GM18907 (cell line): ENCODE measurements at regions not wholly inside any gene's neighbourhood (a gene's known extent, or its start where the extent isn't known, plus 50 kb on each side); places are given as distances from the start of the nearest gene placed in this dataset.
"Not testable (repeated sequence)": the region's sequence is repeated elsewhere in the genome, so short reads cannot be mapped to it uniquely, and the experiment has no call there.

Experiments used
- ATAC-seq: cut with Tn5 transposase; IDR thresholded peaks from one replicate; pipeline ENCODE4 v1.9.1; 2021; ENCODE audit warnings: mild to moderate bottlenecking, moderate library complexity; ENCODE audit not compliant: unreplicated experiment

- no peak for ATAC-seq
These were observed 670.1 kb upstream of the TMEM132C start for GRCh38 chr12:127596891-127597290.

DNA sequence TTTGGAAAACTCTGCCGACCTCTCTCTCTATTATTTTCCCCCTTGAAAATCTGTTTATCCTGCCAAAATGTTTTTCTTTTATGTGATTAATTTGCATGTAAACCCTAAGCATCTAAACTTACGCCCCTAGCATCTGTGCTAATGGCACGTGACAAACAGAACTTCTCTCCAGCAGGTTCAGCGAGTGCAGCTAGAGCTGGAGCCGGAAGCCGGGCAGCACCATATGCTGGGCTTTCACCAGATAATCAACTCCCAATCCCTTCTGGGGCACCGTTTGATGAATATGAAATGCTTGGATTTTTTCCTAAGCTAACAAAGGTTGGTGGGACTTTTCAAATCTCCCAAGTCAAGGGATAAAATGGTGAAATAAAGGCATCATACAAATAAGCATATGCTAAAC lies 667.5 kb upstream of the TMEM132C start:
- no peak for ATAC-seq

- no peak for ATAC-seq
These were observed 666.8 kb upstream of the TMEM132C start for GRCh38 chr12:127600211-127600610.

- no peak for ATAC-seq
These were observed 660.4 kb upstream of the TMEM132C start for GRCh38 chr12:127606476-127607015.

- ATAC-seq = no peak
These were observed 659.7 kb upstream of the TMEM132C start for GRCh38 chr12:127607146-127607725.

DNA sequence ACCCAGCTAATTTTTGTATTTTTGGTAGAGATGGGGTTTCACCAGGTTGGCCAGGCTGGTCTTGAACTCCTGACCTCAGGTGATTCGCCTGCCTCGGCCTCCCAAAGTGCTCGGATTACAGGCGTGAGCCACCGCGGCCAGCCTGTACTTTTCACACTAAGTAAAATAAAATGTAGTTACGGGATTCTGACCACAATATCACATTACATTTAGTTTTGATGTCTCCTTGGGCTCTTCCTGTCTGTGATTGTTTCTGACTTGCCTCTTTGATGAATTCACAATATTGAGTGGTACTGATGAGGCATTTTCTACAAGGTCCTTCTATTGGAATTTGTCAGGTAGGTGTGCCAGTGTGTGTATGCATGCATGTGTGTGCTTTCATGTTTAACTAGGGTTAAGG lies 658.6 kb upstream of the TMEM132C start:
- ATAC-seq = not testable (repeated sequence)

DNA sequence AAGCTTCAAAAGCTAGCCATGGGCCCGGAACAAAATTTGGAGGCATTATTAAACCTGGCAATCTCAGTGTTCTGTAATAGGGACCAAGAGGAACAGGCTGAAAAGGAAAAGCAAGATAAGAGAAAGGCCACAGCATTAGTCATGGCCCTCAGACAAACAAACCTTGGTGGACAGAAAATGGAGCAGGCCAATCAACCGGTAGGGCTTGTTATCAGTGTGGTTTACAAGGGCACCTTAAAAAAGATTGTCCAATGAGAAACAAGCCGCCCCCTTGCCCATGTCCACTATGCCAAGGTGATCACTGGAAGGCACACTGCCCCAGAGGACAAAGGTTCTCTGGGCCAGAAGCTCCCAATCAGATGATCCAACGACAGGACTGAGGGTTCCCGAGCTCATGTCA lies 653.9 kb upstream of the TMEM132C start:
- no peak for ATAC-seq

GRCh38 chr12:127619869-127620734 lies 646.9 kb upstream of the TMEM132C start:
- no peak for ATAC-seq

GRCh38 chr12:127620735-127621355 lies 646.1 kb upstream of the TMEM132C start:
- no peak for ATAC-seq

DNA sequence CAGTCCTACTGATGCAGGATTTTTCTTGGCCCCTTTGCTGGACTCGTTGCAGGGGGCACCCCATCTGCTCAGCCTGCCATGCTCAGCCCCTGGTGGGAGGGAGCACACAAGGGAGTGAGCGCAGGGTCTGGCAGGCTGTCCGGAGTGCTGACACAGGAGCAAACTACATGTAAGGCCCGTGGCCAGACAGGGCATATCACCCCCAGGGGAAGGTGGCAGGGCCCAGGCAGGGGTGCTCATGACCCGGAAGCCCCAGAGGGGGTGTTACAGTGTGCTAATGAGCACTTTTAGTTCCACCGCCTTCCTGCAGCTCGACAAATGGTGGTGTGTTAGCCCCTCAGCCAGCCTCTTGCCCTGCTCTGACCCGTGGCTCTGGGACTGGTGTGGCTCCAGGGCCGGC lies 645.6 kb upstream of the TMEM132C start:
- no peak for ATAC-seq

- ATAC-seq = no peak
These were observed 643.6 kb upstream of the TMEM132C start for GRCh38 chr12:127623362-127623761.

- no peak for ATAC-seq
These were observed 641.7 kb upstream of the TMEM132C start for GRCh38 chr12:127625176-127625771.

GRCh38 chr12:127628645-127629044 lies 638.3 kb upstream of the TMEM132C start:
- ATAC-seq = no peak

GRCh38 chr12:127629066-127629820 lies 637.7 kb upstream of the TMEM132C start:
- no peak for ATAC-seq

GRCh38 chr12:127632461-127632860 lies 634.5 kb upstream of the TMEM132C start:
- ATAC-seq = no peak

DNA sequence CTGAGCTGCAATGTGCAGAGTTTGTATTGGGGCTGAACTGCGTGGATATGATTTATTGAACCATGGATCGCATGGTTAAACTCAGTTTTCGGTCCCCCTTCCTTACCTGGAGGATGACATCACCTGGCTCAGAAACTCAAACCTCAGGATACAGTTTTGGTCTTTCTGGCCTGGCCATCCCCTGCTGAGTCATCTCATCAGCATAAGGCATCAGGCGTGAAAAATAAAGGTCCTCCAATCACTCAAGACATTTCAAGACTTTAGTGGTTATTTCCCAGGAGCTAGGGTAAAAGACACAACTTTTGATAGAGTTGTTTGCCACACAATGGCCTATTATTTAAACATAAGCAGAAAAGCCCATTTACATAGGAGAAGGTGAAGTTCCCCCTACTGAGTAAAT lies 631.1 kb upstream of the TMEM132C start:
- no peak for ATAC-seq

DNA sequence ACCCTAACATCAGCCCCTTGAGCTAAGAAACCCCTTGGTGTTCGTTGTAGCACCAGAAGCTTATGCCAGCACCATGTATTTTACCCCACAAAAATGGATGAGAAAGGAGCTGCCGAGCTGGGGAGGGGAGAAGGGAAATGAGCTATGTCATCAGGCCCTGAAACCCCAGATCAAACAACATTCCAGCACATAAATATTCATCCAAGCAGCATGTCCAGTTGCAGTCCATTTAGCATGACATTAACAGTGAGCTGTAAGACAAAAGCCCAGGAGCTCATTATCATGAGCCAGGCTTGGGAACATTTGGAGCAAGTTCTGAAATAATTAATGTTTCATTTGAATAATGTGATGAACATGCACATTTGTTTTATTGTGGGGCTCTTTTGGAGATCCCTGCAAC lies 630.1 kb upstream of the TMEM132C start:
- ATAC-seq = no peak

GRCh38 chr12:127640181-127640886 lies 626.6 kb upstream of the TMEM132C start:
- ATAC-seq = no peak

DNA sequence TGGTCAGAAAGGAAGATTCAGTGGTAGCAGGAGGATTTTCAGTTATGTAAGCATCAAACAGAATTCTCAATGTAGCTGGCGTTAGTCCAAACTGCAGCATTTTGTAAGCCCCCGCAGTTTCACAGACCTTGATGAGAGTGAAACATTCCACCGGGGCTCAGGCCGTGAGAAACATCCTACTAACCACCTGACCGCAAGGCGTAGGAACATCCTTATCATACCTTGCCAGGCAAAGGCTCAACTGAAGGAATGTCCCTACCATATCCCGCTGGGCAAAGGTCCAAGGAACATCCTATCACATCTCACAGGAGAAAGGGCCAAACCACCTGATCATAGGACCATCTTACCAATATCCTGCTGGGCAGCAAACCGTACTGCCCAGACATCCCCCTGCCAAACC lies 624.8 kb upstream of the TMEM132C start:
- no peak for ATAC-seq

DNA sequence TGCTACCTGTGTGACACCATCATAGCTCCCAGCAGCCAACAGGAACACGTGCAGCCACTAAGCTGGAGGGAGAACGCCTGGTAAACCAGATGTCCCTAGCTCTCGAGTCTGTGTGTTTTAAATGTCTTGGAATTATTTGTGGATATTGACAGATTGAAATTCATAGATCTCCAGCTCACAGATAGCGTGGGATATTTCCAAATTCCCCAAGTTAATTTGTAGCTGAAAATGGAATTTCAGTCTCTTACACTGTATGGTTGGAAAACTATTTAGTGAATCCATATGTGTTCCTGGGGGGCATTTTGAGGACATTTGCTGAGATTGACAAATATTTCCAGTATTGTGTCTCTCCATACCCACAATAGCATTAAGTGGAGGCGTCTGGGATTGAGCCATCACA lies 618.6 kb upstream of the TMEM132C start:
- no peak for ATAC-seq
